ENCODE measurements at regions not wholly inside any gene's neighbourhood (a gene's known extent, or its start where the extent isn't known, plus 50 kb on each side); places are given as distances from the start of the nearest gene placed in this dataset.

DNA sequence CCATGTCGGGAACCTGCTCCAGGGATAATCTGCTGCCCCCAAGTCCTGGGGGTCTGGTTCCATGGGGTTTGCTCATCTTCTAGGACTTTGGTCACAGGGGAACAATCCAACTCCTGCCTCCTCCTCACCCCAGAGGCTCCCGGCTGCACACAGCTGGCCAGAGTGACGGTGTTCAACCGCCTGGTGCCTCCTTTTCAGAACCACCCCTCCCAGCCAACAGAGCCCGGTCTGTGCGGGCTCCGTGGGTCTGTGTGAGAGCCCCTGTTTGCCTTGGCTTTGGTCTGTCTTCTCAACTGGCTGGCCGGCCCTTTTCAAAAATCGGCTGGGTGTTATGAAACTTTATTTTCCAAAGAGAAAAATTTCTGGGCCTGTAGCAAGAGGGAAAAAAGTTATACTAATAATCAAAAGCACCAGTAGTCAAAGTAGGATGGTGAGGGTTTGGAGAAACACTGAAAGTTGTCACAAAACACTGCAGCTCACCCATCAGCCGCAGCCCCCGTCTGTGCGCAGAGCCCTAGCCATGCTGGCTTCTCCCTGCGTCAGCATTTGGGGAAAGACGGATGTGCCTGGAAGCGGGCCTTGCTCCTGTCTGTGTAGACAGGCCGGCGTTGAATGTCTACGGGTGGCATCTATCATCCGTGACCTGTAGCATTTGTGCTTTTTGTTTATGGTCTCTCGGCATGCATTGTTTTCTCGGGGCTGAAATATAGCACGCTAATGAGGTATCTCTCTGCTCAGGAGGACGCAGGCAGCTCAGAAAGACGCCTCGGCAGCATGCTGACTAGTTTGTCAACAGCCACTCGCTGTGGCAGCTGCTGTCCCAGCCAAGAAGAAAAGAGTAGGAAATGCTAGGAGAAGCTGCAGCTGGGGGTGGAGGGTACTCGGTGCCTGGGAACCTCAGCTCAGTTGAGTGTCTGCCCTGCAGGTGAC, 138.6 kb downstream of the GLI2 start:
- TF ChIP-seq, protein P1, sequence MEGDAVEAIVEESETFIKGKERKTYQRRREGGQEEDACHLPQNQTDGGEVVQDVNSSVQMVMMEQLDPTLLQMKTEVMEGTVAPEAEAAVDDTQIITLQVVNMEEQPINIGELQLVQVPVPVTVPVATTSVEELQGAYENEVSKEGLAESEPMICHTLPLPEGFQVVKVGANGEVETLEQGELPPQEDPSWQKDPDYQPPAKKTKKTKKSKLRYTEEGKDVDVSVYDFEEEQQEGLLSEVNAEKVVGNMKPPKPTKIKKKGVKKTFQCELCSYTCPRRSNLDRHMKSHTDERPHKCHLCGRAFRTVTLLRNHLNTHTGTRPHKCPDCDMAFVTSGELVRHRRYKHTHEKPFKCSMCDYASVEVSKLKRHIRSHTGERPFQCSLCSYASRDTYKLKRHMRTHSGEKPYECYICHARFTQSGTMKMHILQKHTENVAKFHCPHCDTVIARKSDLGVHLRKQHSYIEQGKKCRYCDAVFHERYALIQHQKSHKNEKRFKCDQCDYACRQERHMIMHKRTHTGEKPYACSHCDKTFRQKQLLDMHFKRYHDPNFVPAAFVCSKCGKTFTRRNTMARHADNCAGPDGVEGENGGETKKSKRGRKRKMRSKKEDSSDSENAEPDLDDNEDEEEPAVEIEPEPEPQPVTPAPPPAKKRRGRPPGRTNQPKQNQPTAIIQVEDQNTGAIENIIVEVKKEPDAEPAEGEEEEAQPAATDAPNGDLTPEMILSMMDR (conservative IDR thresholded peaks at IDR 0.05; ENCODE audit: low read depth, low read length): no peak
- no peak for TF ChIP-seq EZH2phosphoT487 (IDR thresholded peaks at IDR 0.05; ENCODE audit: borderline replicate concordance, low read length)

Measured in PC-3 (cell line).